Right lobe of liver (tissue), 4 donors: ENCODE measurements at regions not wholly inside any gene's neighbourhood (a gene's known extent, or its start where the extent isn't known, plus 50 kb on each side); places are given as distances from the start of the nearest gene placed in this dataset.

Experiments used
- CTCF ChIP-seq, 4 donors: fragments of 200-600 bp in 3 of 4; fragments of 450-650 bp in 1 of 4; IDR thresholded peaks; one replicate each; pipeline versions ENCODE4 v1.5.1 to v1.8.0; 2016 to 2022; ENCODE audit warnings: antibody characterized with exemption in 4 of 4, mild to moderate bottlenecking in 2 of 4
- POLR2A ChIP-seq: fragments of 450-650 bp; IDR thresholded peaks from one replicate; pipeline ENCODE4 v1.6.1; 2017; ENCODE audit warnings: antibody characterized with exemption, mild to moderate bottlenecking
- donor health status: DM: no; HTN: no; CAD: no.
- donor health status: DM: no; HTN: no; CAD: no.
- donor health status: DM: no; HTN: yes; CAD: no.

- TF ChIP-seq CTCF (IDR thresholded peaks at IDR 0.05) (no peak), POLR2A (no peak)
Measured at GRCh38 chr6:48233063-48233462, 122.1 kb upstream of the PTCHD4 start.
